Keratinocyte (primary cell): ENCODE measurements at regions not wholly inside any gene's neighbourhood (a gene's known extent, or its start where the extent isn't known, plus 50 kb on each side); places are given as distances from the start of the nearest gene placed in this dataset.

Experiments used
- CTCF ChIP-seq, 3 experiments: IDR thresholded peaks in 1 of 3; conservative IDR thresholded peaks in 1 of 3; optimal IDR thresholded peaks in 1 of 3; 2 replicates in 2 of 3; 3 replicates in 1 of 3; pipeline versions ENCODE3 to v1.5.1; 2011; ENCODE audit warnings: low read length in 3 of 3, mild to moderate bottlenecking in 3 of 3, moderate library complexity in 2 of 3, control low read depth in 1 of 3, inconsistent platforms in 1 of 3; ENCODE audit not compliant: insufficient read depth in 2 of 3; ENCODE audit errors: extremely low read depth in 1 of 3
- EZH2 ChIP-seq: IDR thresholded peaks from one replicate; pipeline ENCODE4 v1.6.1; 2012; ENCODE audit warnings: inconsistent platforms, mild to moderate bottlenecking, low read length, moderate library complexity

GRCh38 chr20:24350923-24351368 lies 118.5 kb upstream of the SYNDIG1 start:
- TF ChIP-seq CTCF (optimal IDR thresholded peaks at IDR 0.05 in 1 of 3, IDR thresholded peaks at IDR 0.05 in 1 of 3, conservative IDR thresholded peaks at IDR 0.05 in 1 of 3; ENCODE audit: extremely low read depth in 1 of 3, insufficient read depth in 2 of 3, low read length in 3 of 3) = no peak
- TF ChIP-seq EZH2 = no peak
